GM12878 (cell line): ENCODE measurements at regions not wholly inside any gene's neighbourhood (a gene's known extent, or its start where the extent isn't known, plus 50 kb on each side); places are given as distances from the start of the nearest gene placed in this dataset.

Experiments
- ATAC-seq: fragments of 200-7000 bp; cut with Tn5 transposase; 3 replicates; pipeline ENCODE4 v1.9.1; 2020; ENCODE audit warnings: mild to moderate bottlenecking, moderate library complexity
- BruUV-seq: library from RNA; stranded (reverse); fragments of 400-500 nt; replicated peaks from 2 replicates; lab custom pipeline; 2021; lab: Mats Ljungman, UMichigan
- CTCF ChIA-PET: fragments of 300-600 bp; sonication (Branson Sonifier 250); formaldehyde crosslinking; extraction: SDS; loops from one replicate; lab custom pipeline; 2021; ENCODE audit warnings: inconsistent platforms; lab: Yijun Ruan, JAX
- POLR2A ChIA-PET: fragments of 350-600 bp; formaldehyde crosslinking; extraction: SDS; loops from one replicate; lab custom pipeline; 2021; ENCODE audit warnings: inconsistent platforms; lab: Charles Lee
- RAD21 ChIA-PET: fragments of 300-600 bp; sonication (Branson Sonifier 250); formaldehyde crosslinking; loops from one replicate; lab custom pipeline; 2023; ENCODE audit warnings: antibody characterized with exemption; ENCODE audit not compliant: unreplicated experiment; lab: Charles Lee
- SMC1A ChIA-PET: fragments of 300-600 bp; sonication (Branson Sonifier 250); formaldehyde crosslinking; loops from one replicate; lab custom pipeline; 2023; ENCODE audit not compliant: unreplicated experiment, uncharacterized antibody; lab: Charles Lee
- DNase-seq: peaks from one replicate; pipeline ENCODE4 v3.0.0-alpha.2; 2011; ENCODE audit warnings: low read depth, low spot score
- FAIRE-seq: peaks from 3 replicates; lab custom pipeline; 2011; peaks lifted over from hg19 to GRCh38; lab: Jason Lieb, UNC
- H2AFZ ChIP-seq: 2 replicates; pipeline ENCODE4 v1.6.0; 2011; ENCODE audit warnings: low read depth, low read length, control low read depth; ENCODE audit not compliant: control insufficient read depth
- H3K27ac ChIP-seq: 2 replicates; pipeline ENCODE4 v1.5.1; 2011; ENCODE audit warnings: control low read depth; ENCODE audit not compliant: control insufficient read depth, insufficient read depth
- H3K27me3 ChIP-seq, 2 experiments: replicated peaks in 1 of 2; 2 replicates each; pipeline versions ENCODE4 v1.6.0 to v1.6.1; 2011; ENCODE audit warnings: low read length in 1 of 2; ENCODE audit not compliant: control insufficient read depth in 2 of 2, insufficient read depth in 2 of 2
- H3K36me3 ChIP-seq, 2 experiments: 2 replicates each; pipeline ENCODE4 v1.5.1; 2011; ENCODE audit warnings: low read length in 1 of 2; ENCODE audit not compliant: control insufficient read depth in 2 of 2, insufficient read depth in 2 of 2
- H3K4me1 ChIP-seq: 2 replicates; pipeline ENCODE4 v1.6.1; 2011; ENCODE audit warnings: mild to moderate bottlenecking, low read length, moderate library complexity, mixed read lengths; ENCODE audit not compliant: control insufficient read depth, insufficient read depth
- H3K4me2 ChIP-seq: 2 replicates; pipeline ENCODE4 v1.6.0; 2011; ENCODE audit warnings: control low read depth; ENCODE audit not compliant: control insufficient read depth, insufficient read depth
- H3K4me3 ChIP-seq: fragments of 200-600 bp; sonication (generic); 2 replicates; pipeline ENCODE4 v1.5.1; 2016
- H3K79me2 ChIP-seq: 2 replicates; pipeline ENCODE4 v1.6.0; 2011; ENCODE audit warnings: low read length; ENCODE audit not compliant: control insufficient read depth, insufficient read depth
- H3K9ac ChIP-seq: 2 replicates; pipeline ENCODE4 v1.8.0; 2011; ENCODE audit warnings: low read length, control low read depth, mixed read lengths; ENCODE audit not compliant: control insufficient read depth, insufficient read depth
- H3K9me3 ChIP-seq: replicated peaks from 3 replicates; pipeline ENCODE4 v1.5.1; 2011; ENCODE audit warnings: mild to moderate bottlenecking, low read length; ENCODE audit not compliant: control insufficient read depth, insufficient read depth
- H4K20me1 ChIP-seq: 2 replicates; pipeline ENCODE4 v1.6.0; 2011; ENCODE audit not compliant: control insufficient read depth, insufficient read depth
- BCL11A ChIP-seq: IDR thresholded peaks from 2 replicates; pipeline ENCODE4 v1.6.1; 2011; ENCODE audit warnings: low read depth, low read length
- CHD1 ChIP-seq: IDR thresholded peaks from 2 replicates; pipeline ENCODE4 v1.6.1; 2012; ENCODE audit warnings: low read depth, low read length, improper control_type of control experiment
- CTCF ChIP-seq, 3 experiments: IDR thresholded peaks in 2 of 3; conservative IDR thresholded peaks in 1 of 3; 2 replicates each; pipeline ENCODE4 v1.5.1; 2011; ENCODE audit warnings: low read depth in 3 of 3, low read length in 3 of 3, mild to moderate bottlenecking in 3 of 3, control low read depth in 2 of 3, moderate library complexity in 2 of 3, inconsistent platforms in 1 of 3, mixed read lengths in 1 of 3; ENCODE audit not compliant: control insufficient read depth in 2 of 3, insufficient read depth in 1 of 3; ENCODE audit errors: extremely low read depth in 1 of 3
- EGR1 ChIP-seq, 2 experiments: IDR thresholded peaks; 1 replicate in 1 of 2; 2 replicates in 1 of 2; pipeline ENCODE4 v1.6.1; 2011 to 2012; ENCODE audit warnings: low read depth in 2 of 2, low read length in 2 of 2, borderline replicate concordance in 1 of 2, mild to moderate bottlenecking in 1 of 2, moderate library complexity in 1 of 2
- HSF1 ChIP-seq: fragments of 150-350 bp; IDR thresholded peaks from 2 replicates; pipeline ENCODE4 v1.6.1; 2014; ENCODE audit warnings: mild to moderate bottlenecking, low read depth, low read length
- JUND ChIP-seq: IDR thresholded peaks from 2 replicates; pipeline ENCODE4 v1.6.1; 2012; ENCODE audit warnings: low read depth, mild to moderate bottlenecking, low read length, improper control_type of control experiment, moderate library complexity
- MXI1 ChIP-seq: fragments of 150-350 bp; IDR thresholded peaks from 2 replicates; pipeline ENCODE4 v1.6.1; 2011; ENCODE audit warnings: low read depth, mild to moderate bottlenecking, inconsistent platforms, low read length, improper control_type of control experiment
- MYC ChIP-seq: IDR thresholded peaks from 2 replicates; pipeline ENCODE4 v1.6.1; 2011; ENCODE audit warnings: mild to moderate bottlenecking, low read length, moderate library complexity, inconsistent platforms; ENCODE audit not compliant: insufficient read depth, insufficient replicate concordance, insufficient read length, severe bottlenecking
- RCOR1 ChIP-seq: conservative IDR thresholded peaks from 2 replicates; pipeline ENCODE4 v1.6.1; 2012; ENCODE audit warnings: low read depth, low read length, improper control_type of control experiment
- WRNIP1 ChIP-seq: IDR thresholded peaks from 2 replicates; pipeline ENCODE4 v1.6.1; 2011; ENCODE audit warnings: low read depth, low read length, improper control_type of control experiment, borderline replicate concordance
- in situ Hi-C: fragments of 300-500 bp; cut with MboI; formaldehyde crosslinking; loops from 9 replicates; pipeline ENCODE4 v1.14.3; 2018; ENCODE audit warnings: mixed read lengths
- intact Hi-C: fragments of 100-400 bp; cut with micrococcal nuclease; formaldehyde crosslinking; loops from one replicate; pipeline ENCODE4 v1.14.2; 2022; ENCODE audit not compliant: unreplicated experiment

GRCh38 chr4:163772238-163772637 is 277.7 kb downstream of the TMA16 start (continued):
- TF ChIP-seq HSF1 (no peak), RCOR1 (no peak), EGR1 (IDR thresholded peaks at IDR 0.05; ENCODE audit: borderline replicate concordance in 1 of 2, low read depth in 2 of 2, low read length in 2 of 2) (no peak), MYC (no peak), JUND (no peak), MXI1 (no peak)

- Histone ChIP-seq H3K4me1 (no peaks in the 10 kb centered on the region), H3K4me3 (no peak overlapping the region), H3K79me2 (no peaks in the 10 kb centered on the region), H4K20me1 (no peaks in the 10 kb centered on the region), H2AFZ (no peak overlapping the region), H3K27ac (no peak overlapping the region), H3K36me3 (no peaks in the 10 kb centered on the region), H3K9ac (no peak overlapping the region), H3K27me3 (no peaks in the 10 kb centered on the region), H3K4me2 (no peak overlapping the region), H3K9me3 (no peaks in the 10 kb centered on the region)
- ChIA-PET RAD21 (no interaction called here), POLR2A (interaction anchor here (0.7 kb wide), 1 partner anchor 824 kb away, joined by 3 read pairs; no protein-coding TSS in a partner anchor), CTCF (interaction anchor here (0.9 kb wide), 1 partner anchor 13 kb away, joined by 3 read pairs; no protein-coding TSS in a partner anchor), SMC1A (interaction anchor here (1.1 to 1.4 kb wide), 2 partner anchors 16 to 18 kb away, joined by 4 to 5 read pairs; no protein-coding TSS in a partner anchor)
- intact Hi-C loops: loop anchor here (5.0 kb wide), 1 partner anchor 248 kb away; no protein-coding TSS in a partner anchor
- TF ChIP-seq CTCF (IDR thresholded peaks at IDR 0.05 in 2 of 3, conservative IDR thresholded peaks at IDR 0.05 in 1 of 3; ENCODE audit: control insufficient read depth in 2 of 3, extremely low read depth in 1 of 3, insufficient read depth in 1 of 3, low read depth in 3 of 3, low read length in 3 of 3) (no peak), WRNIP1 (no peak), CHD1 (no peak), BCL11A (no peak)
- BruUV-seq: no TSS peak
- no peak for FAIRE-seq
- in situ Hi-C loops: loop anchor here (25.0 kb wide), 1 partner anchor 963 kb away; no protein-coding TSS in a partner anchor
- no peak for ATAC-seq
- no peak for DNase-seq
These were observed 279.4 kb downstream of the TMA16 start for GRCh38 chr4:163773940-163774339.
